SW480 (cell line): ENCODE measurements at regions not wholly inside any gene's neighbourhood (a gene's known extent, or its start where the extent isn't known, plus 50 kb on each side); places are given as distances from the start of the nearest gene placed in this dataset.

Experiments used
- DNase-seq: peaks from one replicate; pipeline ENCODE4 v3.0.0-alpha.2; 2016; ENCODE audit warnings: low spot score

DNA sequence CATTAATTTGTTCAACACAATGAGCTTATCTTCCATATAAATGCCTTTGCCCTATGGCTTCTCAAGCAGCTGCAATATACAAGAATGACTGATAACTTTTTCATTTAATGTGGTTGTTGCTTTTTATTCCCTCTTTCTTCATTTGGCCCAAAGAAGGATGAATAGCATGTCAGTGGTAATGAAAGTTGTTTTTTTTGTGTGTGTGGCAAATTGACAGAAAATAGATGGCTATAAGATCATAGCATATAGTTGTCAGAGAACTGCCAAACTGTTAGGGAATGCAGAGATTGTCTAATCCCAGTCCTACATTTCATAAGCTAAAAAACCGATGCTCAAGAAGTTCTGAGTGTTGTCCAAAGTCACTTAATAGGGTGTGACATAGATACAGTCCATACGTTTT is 244.3 kb downstream of the ACTR3 start:
- DNase-seq, result no peak

DNA sequence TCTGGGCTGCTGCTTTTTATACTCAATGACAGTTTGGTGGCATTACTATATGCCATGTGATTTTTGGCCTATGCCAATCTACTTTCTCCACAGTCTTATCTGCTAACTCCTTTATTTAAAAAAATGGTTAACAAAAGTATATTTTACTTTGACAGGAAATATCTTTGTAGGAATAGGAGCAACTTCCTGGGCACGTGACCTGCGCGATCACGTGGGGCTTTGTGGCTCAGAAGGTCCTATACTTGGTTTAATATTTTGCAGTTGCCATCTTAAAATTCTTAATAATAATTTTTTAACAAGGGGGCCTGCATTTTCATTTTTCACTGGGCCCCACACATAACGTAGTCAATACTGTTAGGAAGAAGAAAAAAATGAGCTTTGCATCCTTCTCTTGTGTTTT is 249.7 kb downstream of the ACTR3 start:
- DNase-seq, result no peak

DNA sequence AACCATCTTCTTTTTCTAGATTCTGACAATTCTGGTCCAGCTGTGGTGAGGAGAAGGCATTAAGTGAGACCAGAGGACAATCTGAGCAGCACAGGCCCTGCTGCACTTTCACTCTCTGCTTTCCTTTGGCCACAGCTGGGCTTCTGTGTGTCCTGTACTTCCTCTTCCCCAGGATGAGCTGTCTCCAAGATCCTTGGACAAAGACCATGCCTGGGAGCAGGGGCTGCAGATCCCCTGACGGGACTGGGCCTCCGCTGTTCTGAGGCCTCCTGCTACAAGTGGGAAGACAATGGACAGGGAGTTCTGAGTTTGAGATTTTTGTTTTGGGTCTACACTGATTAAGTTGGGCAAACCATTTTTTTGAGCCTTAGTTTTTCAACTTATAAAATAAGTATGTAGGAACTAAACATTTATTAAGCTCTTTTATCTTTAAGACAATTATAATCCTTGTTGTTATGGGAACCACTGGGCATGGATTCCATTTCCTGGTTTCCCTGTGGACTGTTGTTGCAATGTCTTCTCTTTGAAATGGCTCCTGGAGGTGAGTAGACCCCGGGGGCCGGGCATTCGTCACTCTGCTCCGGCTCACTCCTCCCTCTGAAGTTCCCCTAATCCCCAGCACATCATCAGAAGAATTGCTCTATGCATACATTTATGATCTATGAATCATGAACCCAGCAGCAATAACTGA is 266.6 kb downstream of the ACTR3 start:
- no peak for DNase-seq

DNA sequence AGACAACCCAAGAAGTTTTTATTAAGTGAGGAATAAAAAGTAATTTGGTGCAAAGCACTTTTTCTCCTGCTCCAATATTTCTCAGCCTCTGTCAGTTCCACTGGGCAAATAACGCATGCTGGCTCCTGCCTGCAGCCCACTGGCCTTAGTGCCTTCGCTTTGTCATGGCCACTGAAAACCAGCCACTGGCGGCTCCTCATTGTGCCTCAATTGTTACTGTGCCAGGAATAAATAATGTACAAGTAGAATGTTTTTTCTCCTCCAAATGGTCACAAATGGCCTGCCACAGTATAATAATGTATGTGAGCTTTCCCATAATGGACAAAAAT is 267.1 kb downstream of the ACTR3 start:
- DNase-seq, result no peak

DNA sequence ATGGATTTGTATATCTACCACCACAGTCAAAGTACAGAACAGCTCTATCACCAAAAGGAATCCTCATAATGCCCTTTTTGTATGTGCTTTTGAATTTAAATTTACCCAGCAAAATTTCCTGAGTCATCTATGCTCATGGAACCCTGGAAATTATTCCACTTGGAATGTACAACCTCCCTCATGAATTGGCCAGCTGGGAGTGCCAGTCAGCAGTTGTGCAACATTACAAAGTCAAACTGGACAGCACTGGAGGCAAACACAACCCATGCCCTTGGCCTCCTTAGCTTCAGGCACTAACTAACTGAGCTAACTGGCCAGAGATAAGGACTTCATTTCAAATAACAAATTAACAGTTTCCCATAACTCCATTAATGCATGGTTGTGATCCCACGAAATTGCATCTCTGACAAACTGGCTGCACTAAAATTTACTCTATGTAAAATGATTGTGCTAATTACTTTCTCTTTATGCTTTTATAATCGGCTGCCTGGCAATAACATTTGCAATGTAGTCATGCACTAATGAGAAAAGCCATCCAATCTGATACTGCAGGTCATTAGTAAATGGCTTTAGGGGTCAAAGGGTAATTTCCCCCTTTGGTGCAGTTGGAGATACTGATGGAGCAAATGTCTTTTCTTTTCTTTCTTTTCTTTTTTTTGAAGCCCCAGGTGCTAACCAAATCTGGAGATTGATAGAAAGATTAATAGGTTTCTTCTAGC is 270.5 kb downstream of the ACTR3 start:
- no peak for DNase-seq

DNA sequence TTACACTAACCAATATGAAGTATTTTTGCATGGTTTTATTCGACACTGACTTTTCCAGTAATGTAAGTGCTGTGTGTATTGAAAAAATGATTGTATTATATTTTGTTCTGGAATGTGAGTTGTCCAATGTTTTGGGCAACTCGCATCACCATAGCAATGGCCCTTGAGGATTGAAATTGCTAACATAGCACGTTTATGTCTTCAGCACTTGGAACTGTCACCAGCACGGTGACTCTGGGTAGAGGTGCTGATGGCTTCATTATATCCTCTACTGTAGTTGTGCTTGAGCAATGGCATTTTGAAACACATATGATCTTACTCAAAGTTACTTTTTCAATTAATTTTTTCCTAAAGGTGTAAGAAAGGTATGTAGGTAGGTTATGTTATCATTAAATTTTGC is 271.5 kb downstream of the ACTR3 start:
- no peak for DNase-seq

DNA sequence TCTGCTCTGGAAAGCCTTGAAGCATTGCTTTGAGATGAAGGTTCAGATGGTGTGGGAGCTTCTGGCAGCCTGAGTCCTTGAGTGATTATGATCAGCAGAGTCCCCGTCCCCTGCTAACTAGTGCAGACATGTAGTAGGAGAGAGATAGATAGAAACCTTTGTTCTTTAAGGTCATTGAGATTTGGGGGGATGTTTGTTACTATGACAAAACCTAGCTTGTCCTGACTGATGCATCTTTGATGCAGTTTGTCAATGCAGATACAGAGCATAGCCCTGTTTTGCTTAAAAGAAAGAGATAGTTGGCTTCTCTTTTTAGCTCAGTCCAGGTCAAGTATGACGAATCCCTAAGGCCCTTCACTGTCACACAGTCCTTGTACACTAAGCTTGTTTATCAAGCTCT is 274.6 kb upstream of the DPP10 start:
- no peak for DNase-seq

DNA sequence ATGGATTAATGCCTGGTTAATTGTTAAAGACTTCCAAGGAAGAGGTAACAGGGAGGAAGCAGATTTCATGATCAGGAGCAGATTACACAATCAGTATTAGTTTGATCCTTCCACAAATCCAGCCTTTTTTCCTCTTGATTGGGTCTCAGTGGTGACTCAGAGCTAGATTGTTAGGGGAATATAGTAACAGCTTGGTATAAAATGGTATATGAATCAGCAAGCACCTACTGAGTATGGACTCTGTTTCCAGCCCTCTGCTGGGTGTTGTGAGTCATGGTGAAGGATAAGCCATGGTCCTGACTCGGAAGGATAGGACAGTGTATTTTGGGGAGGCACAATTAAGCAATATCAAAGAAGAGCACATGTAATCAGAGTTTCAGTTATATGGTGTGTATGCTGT is 272.4 kb upstream of the DPP10 start:
- DNase-seq, result peak; percentile 52

DNA sequence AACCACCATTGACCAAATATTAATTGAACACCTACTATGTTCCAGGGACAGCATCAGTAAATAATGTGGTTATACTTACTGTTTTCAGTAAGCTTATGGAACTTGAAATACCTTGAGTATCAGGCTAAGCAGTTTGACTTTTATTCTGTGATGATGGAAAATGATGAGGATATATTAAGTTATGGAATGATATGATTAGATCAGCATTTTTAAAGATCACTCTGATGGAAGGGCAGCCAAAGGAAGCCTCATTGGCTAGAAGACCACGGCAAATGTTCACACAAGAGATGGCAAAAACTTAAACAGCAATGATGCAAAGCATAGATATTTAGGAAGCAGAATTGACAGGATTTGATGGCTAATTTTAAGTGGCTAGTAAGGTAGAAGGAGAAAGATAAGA is 266.9 kb upstream of the DPP10 start:
- DNase-seq, result no peak

DNA sequence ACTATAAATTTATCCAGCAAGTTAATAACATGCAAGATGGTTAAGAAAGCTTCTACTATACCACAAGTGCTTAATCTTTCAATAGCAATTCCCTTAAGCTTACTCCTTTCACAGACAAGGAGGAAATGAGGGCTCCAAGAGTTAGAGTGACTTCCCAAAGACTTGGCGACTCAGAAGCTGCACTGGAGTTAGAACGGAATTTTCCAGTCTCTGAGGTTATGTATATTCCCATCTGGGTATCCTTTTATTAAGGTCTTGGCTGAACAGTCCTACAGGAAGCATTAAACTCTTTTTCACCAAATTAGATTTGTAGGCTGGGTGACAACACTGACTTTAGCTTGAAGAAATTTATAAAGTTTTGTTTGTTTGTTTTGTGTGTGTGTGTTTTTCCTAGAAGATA is 256.9 kb upstream of the DPP10 start:
- DNase-seq, result no peak

DNA sequence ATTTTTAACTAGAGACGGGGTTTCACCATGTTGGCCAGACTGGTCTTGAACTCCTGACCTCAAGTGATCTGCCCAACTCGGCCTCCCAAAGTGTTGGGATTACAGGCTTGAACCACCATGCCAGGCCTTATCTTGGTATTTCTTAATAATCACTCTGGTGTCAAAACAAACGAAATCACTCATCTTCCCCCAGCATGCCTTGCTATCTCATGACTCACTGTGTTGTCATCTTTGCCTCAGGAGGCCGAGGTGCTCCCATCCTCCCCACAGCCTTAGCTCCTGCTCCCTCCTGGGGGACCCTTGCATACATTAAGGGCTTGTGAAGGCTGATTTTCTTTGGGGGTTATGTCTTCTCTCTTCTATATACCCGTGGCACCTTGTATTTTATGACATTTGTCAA is 250.1 kb upstream of the DPP10 start:
- no peak for DNase-seq

DNA sequence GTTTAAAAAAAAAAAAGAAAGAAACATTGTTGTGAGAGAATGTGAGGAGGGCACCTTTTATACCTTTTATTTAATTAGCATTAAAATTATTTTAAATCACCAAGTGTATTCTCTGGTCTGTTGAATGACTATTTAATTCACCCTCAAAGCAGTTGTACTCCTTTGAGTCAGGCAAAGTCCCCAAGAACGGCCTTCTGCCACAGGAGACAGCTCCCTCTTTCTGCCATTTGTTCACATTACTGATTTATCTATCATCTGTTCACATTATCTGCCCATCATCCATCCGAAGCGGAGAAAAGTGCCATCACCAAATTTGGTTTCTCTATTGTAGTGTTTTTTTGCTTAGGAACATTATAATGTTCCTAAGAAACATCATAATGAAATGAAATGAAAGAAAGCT is 240.7 kb upstream of the DPP10 start:
- DNase-seq, result no peak

DNA sequence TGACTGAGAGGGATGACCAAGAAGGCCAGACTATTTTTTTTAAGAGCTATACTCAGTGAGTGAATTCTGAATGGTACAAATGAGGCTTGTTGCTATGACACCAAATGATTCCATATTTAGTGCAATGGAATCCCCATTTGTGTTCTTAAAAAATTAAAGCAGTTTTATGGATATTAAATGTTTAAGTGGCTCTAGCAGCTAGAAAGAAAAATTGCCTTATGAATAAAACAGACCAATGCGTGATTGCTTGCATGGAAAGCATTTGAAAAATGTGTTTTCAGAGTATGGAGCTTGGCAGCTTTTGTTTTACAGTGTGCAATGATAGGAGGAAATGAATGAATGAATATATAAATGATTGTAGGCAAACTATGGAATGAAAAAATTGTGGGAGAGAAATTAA is 238.8 kb upstream of the DPP10 start:
- DNase-seq, result no peak

DNA sequence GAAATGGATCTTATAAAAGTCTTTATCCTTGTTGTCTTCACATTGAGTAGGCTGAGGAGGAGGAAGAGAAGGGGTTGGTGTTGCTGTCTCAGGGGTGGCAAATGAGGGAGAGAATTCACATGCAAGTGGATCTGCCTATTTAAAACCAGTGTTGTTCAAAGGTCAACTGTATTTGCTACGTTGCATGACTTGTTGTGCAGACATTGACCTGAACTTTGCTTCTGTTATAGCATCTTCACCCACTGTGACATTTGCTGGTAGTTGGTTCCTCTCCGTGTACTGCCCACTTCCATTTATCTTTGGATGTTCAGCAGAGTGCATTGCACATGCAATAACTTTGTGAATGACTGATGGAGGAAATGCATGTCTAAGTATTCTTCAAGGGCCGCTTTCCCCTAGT is 228.6 kb upstream of the DPP10 start:
- no peak for DNase-seq

DNA sequence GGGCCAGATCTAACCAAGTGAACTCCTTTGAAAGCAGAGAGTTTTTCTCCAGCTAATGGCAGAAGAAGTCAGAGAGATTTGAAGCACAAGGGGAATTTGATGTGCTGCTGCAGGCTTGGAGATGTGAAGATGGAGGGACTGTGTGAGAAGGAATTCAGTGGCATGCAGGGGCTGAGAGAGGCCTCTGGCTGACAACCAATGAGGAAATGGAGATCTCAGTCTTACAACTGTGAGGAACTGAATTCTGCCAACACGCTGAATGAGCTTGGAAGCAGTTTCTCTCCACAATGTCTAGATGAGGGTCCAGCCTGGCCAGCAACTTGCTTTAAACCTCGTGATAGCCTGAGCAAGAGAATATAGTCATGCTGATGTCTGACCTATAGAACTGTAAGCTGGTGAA is 224.1 kb upstream of the DPP10 start:
- no peak for DNase-seq

DNA sequence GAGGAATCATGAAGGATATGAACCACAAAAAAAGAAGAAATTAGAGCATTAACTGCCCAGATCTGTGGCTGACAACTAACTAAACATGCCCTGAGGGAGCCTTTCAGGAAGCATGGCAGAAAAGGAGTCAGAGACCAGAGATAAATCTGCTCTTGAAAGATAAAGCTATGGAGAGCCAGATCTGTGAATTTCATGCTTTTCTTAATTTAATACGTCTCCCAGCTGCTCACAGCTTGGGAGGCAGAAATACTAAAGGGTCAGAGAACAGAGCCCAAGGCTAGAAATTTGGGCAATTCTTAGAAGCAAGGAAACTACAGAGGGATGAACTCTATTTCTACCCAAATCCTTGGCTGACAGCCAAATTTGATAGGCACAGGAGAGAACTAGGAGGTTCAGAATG is 223.0 kb upstream of the DPP10 start:
- no peak for DNase-seq

DNA sequence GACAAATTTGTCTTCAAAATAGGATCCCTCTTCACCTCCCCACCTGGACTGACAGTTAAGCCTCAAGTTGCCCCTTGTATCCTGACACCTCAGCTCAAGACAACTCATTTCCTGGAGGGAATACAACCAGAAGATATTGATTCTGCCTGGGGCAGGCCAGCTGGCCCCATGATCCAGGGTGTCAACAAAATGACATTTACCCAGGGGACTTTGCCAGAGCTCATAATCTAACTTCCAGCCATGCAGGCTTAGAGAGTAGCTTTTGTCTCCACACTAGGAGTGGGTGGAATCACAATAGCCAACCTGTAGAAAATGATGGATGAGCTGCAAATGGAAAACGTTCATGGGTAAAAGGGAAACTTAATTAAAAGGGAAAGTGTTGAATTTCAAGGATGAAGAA is 220.1 kb upstream of the DPP10 start:
- no peak for DNase-seq

DNA sequence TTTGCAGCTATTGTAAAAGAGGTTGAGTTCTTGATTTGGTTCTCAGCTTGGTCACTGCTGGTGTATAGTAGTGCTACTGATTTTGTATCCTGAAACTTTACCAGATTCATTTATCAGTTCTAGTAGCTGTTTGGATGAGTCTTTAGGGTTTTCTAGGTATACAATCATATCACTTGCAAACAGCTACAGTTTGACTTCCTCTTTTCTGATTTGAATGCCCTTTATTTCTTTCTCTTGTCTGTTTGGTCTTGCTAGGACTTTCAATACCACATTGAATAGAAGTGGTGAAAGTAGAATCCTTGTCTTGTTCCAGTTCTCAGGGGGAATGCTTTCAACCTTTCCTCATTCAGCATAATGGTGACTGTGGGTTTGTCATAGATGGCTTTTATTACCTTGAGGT is 210.5 kb upstream of the DPP10 start:
- no peak for DNase-seq

DNA sequence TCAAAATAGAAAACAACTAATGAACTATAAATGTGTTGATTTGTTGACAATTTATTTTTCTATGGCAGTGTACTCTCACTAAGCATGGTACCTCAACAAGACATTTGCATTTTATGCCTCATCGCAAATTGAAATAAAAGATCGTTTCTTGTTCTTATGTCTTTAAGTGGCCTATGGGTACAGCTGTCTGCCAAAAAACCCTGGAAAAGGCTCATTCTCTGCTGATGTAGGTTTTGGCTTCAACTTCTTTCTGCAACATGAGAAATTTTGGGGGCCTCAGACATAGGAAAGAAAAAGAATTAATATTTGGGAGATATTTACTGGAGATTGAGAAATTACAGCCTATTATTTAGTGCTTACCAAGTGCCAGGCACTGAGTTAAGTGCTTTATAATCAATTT is 205.1 kb upstream of the DPP10 start:
- no peak for DNase-seq

DNA sequence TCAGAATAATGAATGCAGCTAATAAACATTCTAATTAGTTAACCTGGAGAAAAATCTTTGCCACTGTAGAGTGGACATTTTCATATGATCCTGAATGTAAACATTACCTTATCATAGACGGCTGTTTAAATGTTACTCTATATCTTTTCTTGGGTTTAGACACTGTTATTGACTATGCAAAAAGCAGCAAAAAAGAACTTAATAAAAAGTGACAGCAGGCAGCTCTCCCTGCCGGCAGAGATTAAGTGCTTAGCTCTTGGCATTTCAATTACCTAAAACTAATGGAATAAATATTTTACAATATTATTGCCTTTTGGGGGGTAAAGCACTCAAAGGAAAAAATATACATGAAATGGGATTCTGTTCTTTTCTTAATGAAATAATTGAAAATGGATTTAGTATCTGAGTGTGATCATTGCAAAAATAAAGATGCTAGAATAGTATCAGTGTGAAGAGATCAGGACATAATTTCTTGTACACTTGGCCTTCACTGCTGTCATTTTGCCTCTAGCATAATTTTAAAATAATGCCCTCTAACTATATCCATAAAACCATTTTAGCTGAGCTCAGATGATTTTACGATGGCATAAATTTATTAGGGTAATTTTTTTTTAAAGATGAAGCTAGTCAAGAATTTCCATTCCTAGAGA is 203.4 kb upstream of the DPP10 start:
- no peak for DNase-seq

DNA sequence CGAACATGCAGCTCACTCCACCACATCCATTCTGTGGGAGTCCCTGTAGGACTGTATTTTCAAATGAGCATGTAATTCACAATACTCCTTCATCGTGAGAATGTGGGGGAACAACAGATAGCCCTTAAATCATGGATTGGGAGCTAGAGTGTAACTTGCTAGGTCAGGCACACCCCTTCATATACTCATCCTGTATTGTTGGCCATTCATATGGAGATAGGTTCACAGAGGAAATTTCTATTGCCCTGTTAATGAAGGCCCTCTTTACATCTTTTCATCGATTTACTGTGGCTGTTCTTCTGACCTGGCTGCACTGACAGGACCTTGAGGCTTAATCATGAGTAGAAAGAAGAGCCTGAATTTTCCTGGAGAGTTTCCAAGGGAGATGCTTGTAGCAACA is 193.8 kb upstream of the DPP10 start:
- DNase-seq, result no peak

DNA sequence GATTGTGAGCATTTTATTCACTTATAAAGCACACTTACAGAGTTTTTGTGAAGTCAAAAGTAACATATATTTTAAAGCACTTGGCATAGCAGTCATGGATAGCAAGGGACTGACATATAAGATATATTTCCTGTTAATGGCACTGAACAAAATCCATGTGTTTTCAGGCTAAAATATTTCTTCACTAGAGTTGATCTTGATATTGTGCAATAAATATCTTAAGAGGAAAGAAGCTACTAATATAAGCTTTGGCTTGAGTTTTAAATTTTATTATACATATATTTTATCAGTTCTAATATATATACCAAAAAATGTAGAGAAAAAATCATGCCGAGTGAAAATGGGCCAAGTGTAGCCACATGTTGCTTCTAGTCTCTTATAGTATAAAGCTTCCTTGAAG is 189.7 kb upstream of the DPP10 start:
- DNase-seq, result no peak

DNA sequence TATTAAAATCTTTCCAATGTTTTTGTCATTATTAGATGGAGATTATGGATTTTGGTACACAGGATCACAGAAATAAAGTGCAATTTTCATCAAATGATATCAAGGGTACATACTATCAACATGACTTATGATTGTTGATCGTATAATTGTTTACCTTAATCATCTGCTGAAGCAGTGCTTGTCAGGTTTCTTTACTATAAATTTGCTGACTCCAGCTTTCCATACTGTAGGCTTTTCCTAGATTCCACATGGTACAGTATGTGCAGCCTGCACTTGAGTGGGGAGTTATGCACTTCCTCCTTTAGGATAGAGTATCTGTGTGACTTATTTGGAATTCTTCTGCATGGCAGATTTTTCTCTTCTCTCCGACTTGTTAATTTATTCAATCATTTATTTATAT is 187.6 kb upstream of the DPP10 start:
- DNase-seq, result no peak

DNA sequence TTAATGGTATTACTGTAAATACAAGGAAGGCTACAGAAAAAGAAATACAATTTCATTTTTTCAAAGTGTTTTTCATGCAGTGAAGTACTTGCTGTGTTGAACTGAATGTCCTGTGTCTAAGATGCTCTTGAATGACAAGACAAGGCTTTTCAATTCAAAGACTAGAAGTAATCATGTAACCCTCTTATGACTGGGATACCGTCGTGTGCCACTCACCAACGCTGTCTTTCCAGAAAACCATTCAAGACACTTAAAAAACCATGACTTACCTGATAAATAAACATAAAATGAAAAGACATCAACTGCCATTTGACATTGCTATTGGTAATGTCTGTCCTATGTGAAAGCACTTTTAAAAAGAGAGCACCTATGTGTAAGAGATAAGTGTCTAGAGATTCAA is 183.1 kb upstream of the DPP10 start:
- DNase-seq, result no peak
